GM12873 (cell line): ENCODE measurements at regions not wholly inside any gene's neighbourhood (a gene's known extent, or its start where the extent isn't known, plus 50 kb on each side); places are given as distances from the start of the nearest gene placed in this dataset.

Experiments used
- CTCF ChIP-seq: IDR thresholded peaks from 2 replicates; pipeline ENCODE4 v1.5.1; 2012; ENCODE audit warnings: low read depth, mild to moderate bottlenecking, moderate library complexity, low read length, control low read depth; ENCODE audit not compliant: insufficient read depth; ENCODE audit errors: missing control alignments

GRCh38 chr5:58153255-58153654, 306.6 kb downstream of the PLK2 start:
- no peak for TF ChIP-seq CTCF

DNA sequence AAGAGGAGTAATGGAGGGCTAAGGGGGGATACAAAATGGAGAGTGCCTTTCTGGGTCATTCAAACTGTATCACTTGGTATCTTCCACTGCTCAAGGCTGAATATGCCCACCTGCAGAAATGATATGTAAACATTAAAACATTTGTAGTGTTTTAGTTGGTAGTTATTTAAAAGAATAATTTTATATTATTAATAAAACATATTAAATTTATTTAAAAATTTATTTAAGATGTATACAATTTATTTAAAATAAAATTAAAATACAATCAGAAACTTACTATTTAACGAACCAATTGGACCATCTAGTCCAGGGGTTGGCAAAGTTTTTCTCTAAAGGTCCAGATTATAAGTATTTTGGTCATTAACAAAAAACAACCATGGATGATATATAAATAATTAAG, 308.5 kb downstream of the PLK2 start:
- TF ChIP-seq CTCF = no peak

GRCh38 chr5:58150926-58151325, 309.0 kb downstream of the PLK2 start:
- no peak for TF ChIP-seq CTCF

DNA sequence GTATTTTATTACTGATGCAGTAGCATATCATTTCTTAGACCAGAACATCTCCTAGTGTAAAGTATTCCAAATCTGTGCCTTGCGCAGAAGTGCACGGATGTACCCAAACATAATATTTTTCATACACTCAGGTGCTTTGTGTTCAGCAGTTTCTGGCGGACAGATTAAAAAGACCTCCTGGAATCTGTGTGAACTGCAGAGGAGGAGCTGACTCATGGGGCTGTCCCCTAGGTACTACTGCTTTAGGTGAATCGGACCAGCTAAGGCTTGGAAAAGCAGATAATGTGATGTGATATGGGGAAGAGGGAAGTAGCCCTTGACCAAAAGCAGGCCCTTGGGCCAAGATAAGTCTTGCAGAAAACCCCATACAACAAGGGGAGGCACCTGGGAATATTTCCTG, 310.1 kb downstream of the PLK2 start:
- TF ChIP-seq CTCF = no peak

DNA sequence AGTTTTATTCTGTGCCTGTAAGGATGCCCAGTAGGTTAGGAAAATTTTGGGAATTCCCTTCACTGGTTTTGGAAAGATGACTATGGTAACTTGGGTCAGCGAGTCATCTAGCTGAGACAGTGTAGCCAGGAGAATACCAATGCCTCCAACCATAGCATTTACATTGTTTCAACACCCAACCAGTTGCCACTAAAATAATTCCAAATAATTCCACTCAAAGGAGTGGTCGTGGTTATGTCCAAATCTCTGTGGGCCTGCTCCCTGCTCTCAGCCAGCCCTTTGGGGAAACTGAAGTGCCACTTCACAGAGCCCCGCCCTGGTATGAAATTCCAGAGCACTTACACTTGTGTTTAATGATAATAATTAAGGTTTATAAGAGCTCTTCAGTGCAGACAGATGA, 310.5 kb downstream of the PLK2 start:
- TF ChIP-seq CTCF = no peak

DNA sequence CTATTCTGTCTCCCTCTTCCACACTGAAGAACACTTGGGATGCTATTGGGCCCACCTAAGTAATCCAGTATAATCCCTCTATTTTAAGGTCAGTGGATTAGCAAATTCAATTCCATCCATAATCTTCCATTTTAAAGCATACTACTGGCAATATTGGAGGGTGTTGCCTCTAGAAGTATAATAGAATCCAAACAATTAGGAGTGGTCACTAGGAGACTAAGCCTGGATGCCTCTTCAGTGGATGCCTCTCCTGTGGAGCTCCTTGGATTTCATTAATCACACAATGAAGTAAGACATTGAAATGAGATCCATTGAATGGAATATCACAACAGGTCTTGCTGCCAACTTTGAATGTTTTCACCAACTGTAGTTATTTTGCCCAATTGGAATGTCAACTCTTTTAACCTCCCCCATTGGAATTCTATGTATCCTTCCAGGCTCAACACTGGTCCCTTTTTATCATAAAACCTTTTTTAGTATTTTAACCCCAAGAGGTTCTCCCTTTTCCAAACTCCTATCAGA, 311.6 kb downstream of the PLK2 start:
- TF ChIP-seq CTCF = no peak

DNA sequence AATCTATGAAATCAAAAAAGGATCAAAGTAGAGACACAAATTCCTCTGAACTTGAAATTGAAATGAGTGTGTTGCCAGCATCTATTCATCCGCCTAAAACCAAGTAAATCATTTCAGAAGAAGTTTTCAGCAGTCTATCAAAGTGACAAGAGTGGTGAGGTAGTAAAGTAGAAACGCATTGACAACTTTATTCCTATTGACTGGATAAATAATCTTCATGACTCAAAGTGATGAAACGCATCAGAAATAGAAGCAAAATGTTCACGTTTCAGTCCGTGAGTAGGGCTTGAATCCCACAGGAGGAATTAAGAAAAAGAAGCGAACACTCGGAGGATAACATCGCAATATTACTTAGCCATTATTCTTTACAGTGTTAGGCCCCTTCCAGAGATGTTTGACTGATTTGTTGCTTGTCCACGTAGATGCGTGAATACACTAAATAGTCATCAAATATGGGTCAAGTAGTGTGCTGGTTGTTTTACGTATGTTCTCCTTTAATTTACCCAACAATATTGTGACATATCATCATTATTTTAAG, 314.4 kb downstream of the PLK2 start:
- TF ChIP-seq CTCF = no peak
